Endothelial cell of umbilical vein (primary cell): ENCODE measurements at regions not wholly inside any gene's neighbourhood (a gene's known extent, or its start where the extent isn't known, plus 50 kb on each side); places are given as distances from the start of the nearest gene placed in this dataset.

Experiments used
- BruUV-seq: library from RNA; stranded (reverse); fragments of 400-500 nt; replicated peaks from 2 replicates; lab custom pipeline; 2021; lab: Mats Ljungman, UMichigan
- CTCF ChIA-PET: fragments of 300-600, 350-600 bp; sonication (Branson Sonifier 250); formaldehyde crosslinking; loops from one replicate; lab custom pipeline; 2021; ENCODE audit warnings: antibody characterized with exemption, inconsistent platforms; lab: Charles Lee
- POLR2A ChIA-PET: fragments of 300-600, 350-600 bp; sonication (Branson Sonifier 250); formaldehyde crosslinking; loops from one replicate; lab custom pipeline; 2021; ENCODE audit warnings: antibody characterized with exemption, inconsistent platforms; lab: Charles Lee
- DNase-seq: peaks from one replicate; pipeline ENCODE4 v3.0.0-alpha.2; 2011; ENCODE audit warnings: low read depth, low spot score
- FAIRE-seq: peaks from 2 replicates; lab custom pipeline; 2011; peaks lifted over from hg19 to GRCh38; lab: Jason Lieb, UNC
- H2AFZ ChIP-seq: 2 replicates; pipeline ENCODE4 v1.6.0; 2012; ENCODE audit warnings: low read depth, low read length, control low read depth, inconsistent platforms
- H3K27ac ChIP-seq: 2 replicates; pipeline ENCODE4 v1.5.1; 2011; ENCODE audit warnings: low read depth, mild to moderate bottlenecking, control low read depth, low read length, moderate library complexity; ENCODE audit not compliant: insufficient read depth
- H3K27me3 ChIP-seq, 2 experiments: 2 replicates each; pipeline versions ENCODE4 v1.6.0 to v1.6.1; 2011; ENCODE audit warnings: low read length in 2 of 2, mixed read lengths in 1 of 2; ENCODE audit not compliant: control insufficient read depth in 2 of 2, insufficient read depth in 2 of 2
- H3K36me3 ChIP-seq, 2 experiments: 2 replicates in 1 of 2; 3 replicates in 1 of 2; pipeline ENCODE4 v1.5.1; 2011; ENCODE audit warnings: low read length in 2 of 2, mild to moderate bottlenecking in 1 of 2, moderate library complexity in 1 of 2; ENCODE audit not compliant: control insufficient read depth in 2 of 2, insufficient read depth in 2 of 2; ENCODE audit errors: extremely low read depth in 1 of 2
- H3K4me1 ChIP-seq: 3 replicates; pipeline ENCODE4 v1.5.1; 2011; ENCODE audit warnings: mild to moderate bottlenecking, low read length; ENCODE audit not compliant: control insufficient read depth, insufficient read depth; ENCODE audit errors: extremely low read depth
- H3K4me2 ChIP-seq: 2 replicates; pipeline ENCODE4 v1.6.1; 2011; ENCODE audit warnings: low read length, control low read depth, mixed read lengths; ENCODE audit not compliant: insufficient read depth
- H3K4me3 ChIP-seq, 3 experiments: fragments of 200-600 bp in 1 of 3; sonication (generic), shearing (Covaris generic) in 1 of 3; replicated peaks in 1 of 3; 2 replicates each; pipeline ENCODE4 v1.5.1; 2011 to 2016; ENCODE audit warnings: control low read depth in 3 of 3, low read length in 3 of 3, mild to moderate bottlenecking in 2 of 3, inconsistent platforms in 1 of 3, low read depth in 1 of 3, moderate library complexity in 1 of 3; ENCODE audit not compliant: insufficient read depth in 1 of 3
- H3K79me2 ChIP-seq: 2 replicates; pipeline ENCODE4 v1.6.0; 2012; ENCODE audit warnings: low read length, inconsistent platforms; ENCODE audit not compliant: control insufficient read depth, insufficient read depth
- H3K9ac ChIP-seq: replicated peaks from 2 replicates; pipeline ENCODE3; 2011; ENCODE audit warnings: low read length, control low read depth; ENCODE audit not compliant: insufficient read depth; ENCODE audit errors: extremely low read depth
- H3K9me1 ChIP-seq: replicated peaks from 3 replicates; pipeline ENCODE4 v1.6.0; 2011; ENCODE audit warnings: mild to moderate bottlenecking, low read length; ENCODE audit not compliant: control insufficient read depth, insufficient read depth; ENCODE audit errors: extremely low read depth
- H3K9me3 ChIP-seq: replicated peaks from 2 replicates; pipeline ENCODE4 v1.5.1; 2012; ENCODE audit warnings: low read length, inconsistent platforms; ENCODE audit not compliant: control insufficient read depth, insufficient read depth
- H4K20me1 ChIP-seq: replicated peaks from 2 replicates; pipeline ENCODE3; 2011; ENCODE audit warnings: mild to moderate bottlenecking, low read length; ENCODE audit not compliant: control insufficient read depth, insufficient read depth; ENCODE audit errors: extremely low read depth
- EZH2 ChIP-seq: IDR thresholded peaks from 2 replicates; pipeline ENCODE4 v1.6.1; 2012; ENCODE audit warnings: borderline replicate concordance, low read depth, mild to moderate bottlenecking, moderate library complexity, low read length, inconsistent platforms; ENCODE audit not compliant: severe bottlenecking
- FOS ChIP-seq: IDR thresholded peaks from 2 replicates; pipeline ENCODE4 v1.6.1; 2011; ENCODE audit warnings: mild to moderate bottlenecking, low read length, moderate library complexity, borderline replicate concordance; ENCODE audit not compliant: insufficient read depth
- GATA2 ChIP-seq: IDR thresholded peaks from 2 replicates; pipeline ENCODE4 v1.7.0; 2011; ENCODE audit warnings: low read depth, mild to moderate bottlenecking, moderate library complexity, mixed read lengths, low read length; ENCODE audit not compliant: insufficient read length, insufficient read depth
- JUN ChIP-seq: IDR thresholded peaks from 2 replicates; pipeline ENCODE4 v1.6.1; 2011; ENCODE audit warnings: borderline replicate concordance, low read depth; ENCODE audit not compliant: insufficient read length, insufficient read depth
- MYC ChIP-seq: IDR thresholded peaks from one replicate; pipeline ENCODE4 v1.6.1; 2011; ENCODE audit warnings: mild to moderate bottlenecking, low read depth, low read length
- POLR2A ChIP-seq: IDR thresholded peaks from 2 replicates; pipeline ENCODE4 v1.6.1; 2012; ENCODE audit warnings: low read depth, mild to moderate bottlenecking, control low read depth, low read length
- POLR2AphosphoS5 ChIP-seq: IDR thresholded peaks from 2 replicates; pipeline ENCODE4 v1.6.1; 2012; ENCODE audit warnings: low read depth, mild to moderate bottlenecking, control low read depth, low read length, moderate library complexity; ENCODE audit not compliant: insufficient read depth
- dilution Hi-C: fragments of 300-500 bp; cut with MboI; formaldehyde crosslinking; loops from one replicate; pipeline ENCODE4 v1.15.0; 2019; ENCODE audit warnings: low sequenced_read_pairs; ENCODE audit not compliant: extremely low pct_ligation_motif_present
- intact Hi-C: fragments of 100-400 bp; cut with micrococcal nuclease; formaldehyde crosslinking; loops from one replicate; pipeline ENCODE4 v1.10.0; 2022
- TF ChIP-seq, protein P1 (sequence below), 2 donors: IDR thresholded peaks; 1 replicate in 1 of 2; 2 replicates in 1 of 2; pipeline ENCODE4 v1.5.1; 2011; ENCODE audit warnings: low read length in 2 of 2, mild to moderate bottlenecking in 2 of 2, moderate library complexity in 2 of 2, control low read depth in 1 of 2, inconsistent platforms in 1 of 2, low read depth in 1 of 2; ENCODE audit not compliant: insufficient read depth in 1 of 2; ENCODE audit errors: extremely low read depth in 1 of 2
- TF ChIP-seq, protein P2 (sequence below): IDR thresholded peaks from 2 replicates; pipeline ENCODE4 v1.6.1; 2011; ENCODE audit not compliant: insufficient read depth, insufficient read length

DNA sequence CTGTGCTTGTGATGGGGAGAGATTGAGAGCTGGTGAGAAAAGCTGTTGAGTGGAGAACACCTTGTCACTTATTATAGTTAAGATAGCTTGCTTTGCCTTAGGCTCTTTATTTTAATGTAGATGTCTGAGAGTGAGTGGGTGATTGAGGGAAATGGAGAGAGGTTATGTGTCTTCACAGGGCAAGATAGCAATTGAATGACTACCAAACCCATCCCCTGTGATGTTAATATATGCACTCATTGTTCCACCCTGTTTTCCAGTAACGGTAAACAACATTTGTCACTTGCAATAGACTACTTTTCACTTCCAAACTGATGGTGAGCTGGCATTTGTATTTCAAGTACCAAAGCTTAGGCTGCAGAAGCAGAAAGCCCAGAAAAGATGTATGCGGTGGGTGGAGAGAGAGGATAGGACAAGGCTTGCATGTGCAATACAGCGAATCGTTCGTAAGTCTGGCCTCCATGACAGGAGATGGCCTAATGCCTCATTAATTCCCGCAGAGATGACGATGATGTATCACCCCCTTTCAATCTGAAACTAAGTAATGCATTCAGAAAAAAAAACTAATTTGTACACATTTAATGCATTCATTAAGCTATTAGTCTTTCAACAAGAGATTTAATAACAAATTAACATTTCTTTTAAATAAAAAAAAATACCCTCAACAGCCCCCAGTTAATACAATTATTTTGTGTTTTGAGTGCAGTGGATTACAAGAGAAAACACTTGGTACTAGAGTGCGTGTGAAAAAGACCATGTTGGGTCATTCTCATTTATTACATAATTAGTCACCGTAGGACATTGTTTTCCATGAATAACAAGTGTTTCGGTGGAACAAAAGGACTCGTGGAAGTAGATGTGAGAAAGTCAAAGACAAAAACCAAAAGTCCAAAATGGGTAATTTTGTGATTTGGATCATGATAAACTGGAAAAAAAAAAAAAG lies 699.0 kb downstream of the BRINP1 start:
- dilution Hi-C loops: no loop called here
- POLR2A ChIA-PET: no interaction called here
- no peaks in the 10 kb centered on the region for H3K4me1 ChIP-seq
- TF ChIP-seq POLR2A: no peak
- no peak for DNase-seq
- no peak overlapping the region for H2AFZ ChIP-seq
- no peaks in the 10 kb centered on the region for H3K36me3 ChIP-seq
- no peak for FAIRE-seq
- no peak overlapping the region for H3K4me2 ChIP-seq
- CTCF ChIA-PET: no interaction called here
- H3K9me3 ChIP-seq: no peaks in the 10 kb centered on the region
- no peaks in the 10 kb centered on the region for H3K79me2 ChIP-seq
- intact Hi-C loops: no loop called here
- H3K27me3 ChIP-seq: no peaks in the 10 kb centered on the region
- no TSS peak for BruUV-seq
- H3K27ac ChIP-seq: no peak overlapping the region
- H3K9ac ChIP-seq: no peak overlapping the region
- no peaks in the 10 kb centered on the region for H3K9me1 ChIP-seq
- H3K4me3 ChIP-seq: no peak overlapping the region
- no peaks in the 10 kb centered on the region for H4K20me1 ChIP-seq

DNA sequence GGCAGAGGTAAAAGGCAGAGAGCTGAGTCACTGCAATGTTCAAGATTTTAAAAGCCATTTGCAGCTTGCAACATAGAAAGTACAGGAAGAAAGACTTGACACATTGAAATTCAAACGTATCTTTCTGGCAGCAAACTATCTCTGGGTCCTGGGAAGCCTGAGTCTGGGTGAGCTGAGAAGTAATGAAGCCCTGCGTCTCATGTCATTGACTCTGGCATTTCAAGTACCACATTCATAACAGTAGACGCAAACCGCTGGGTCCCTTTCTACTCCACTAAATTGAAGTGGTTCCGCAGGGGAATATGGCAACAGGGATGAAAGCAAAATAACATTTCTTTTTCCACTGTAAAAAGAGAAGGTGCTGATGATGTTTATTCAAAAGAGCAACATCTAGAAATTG lies 694.3 kb downstream of the BRINP1 start:
- no peaks in the 10 kb centered on the region for H3K9me3 ChIP-seq
- CTCF ChIA-PET: no interaction called here
- dilution Hi-C loops (no loop called here), intact Hi-C loops (no loop called here)
- H3K79me2 ChIP-seq: no peaks in the 10 kb centered on the region
- BruUV-seq: no TSS peak
- H3K4me3 ChIP-seq: no peak overlapping the region
- H3K9ac ChIP-seq: no peak overlapping the region
- H2AFZ ChIP-seq: no peak overlapping the region
- H3K9me1 ChIP-seq: no peaks in the 10 kb centered on the region
- no peak overlapping the region for H3K27ac ChIP-seq
- no peaks in the 10 kb centered on the region for H4K20me1 ChIP-seq
- TF ChIP-seq JUN (no peak), POLR2A (no peak), MYC (no peak), GATA2 (no peak), FOS (no peak), EZH2 (no peak), POLR2AphosphoS5 (no peak)
- TF ChIP-seq, protein P1, sequence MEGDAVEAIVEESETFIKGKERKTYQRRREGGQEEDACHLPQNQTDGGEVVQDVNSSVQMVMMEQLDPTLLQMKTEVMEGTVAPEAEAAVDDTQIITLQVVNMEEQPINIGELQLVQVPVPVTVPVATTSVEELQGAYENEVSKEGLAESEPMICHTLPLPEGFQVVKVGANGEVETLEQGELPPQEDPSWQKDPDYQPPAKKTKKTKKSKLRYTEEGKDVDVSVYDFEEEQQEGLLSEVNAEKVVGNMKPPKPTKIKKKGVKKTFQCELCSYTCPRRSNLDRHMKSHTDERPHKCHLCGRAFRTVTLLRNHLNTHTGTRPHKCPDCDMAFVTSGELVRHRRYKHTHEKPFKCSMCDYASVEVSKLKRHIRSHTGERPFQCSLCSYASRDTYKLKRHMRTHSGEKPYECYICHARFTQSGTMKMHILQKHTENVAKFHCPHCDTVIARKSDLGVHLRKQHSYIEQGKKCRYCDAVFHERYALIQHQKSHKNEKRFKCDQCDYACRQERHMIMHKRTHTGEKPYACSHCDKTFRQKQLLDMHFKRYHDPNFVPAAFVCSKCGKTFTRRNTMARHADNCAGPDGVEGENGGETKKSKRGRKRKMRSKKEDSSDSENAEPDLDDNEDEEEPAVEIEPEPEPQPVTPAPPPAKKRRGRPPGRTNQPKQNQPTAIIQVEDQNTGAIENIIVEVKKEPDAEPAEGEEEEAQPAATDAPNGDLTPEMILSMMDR (IDR thresholded peaks at IDR 0.05; ENCODE audit: extremely low read depth in 1 of 2, insufficient read depth in 1 of 2, low read depth in 1 of 2, low read length in 2 of 2): no peak
- TF ChIP-seq, protein P2, sequence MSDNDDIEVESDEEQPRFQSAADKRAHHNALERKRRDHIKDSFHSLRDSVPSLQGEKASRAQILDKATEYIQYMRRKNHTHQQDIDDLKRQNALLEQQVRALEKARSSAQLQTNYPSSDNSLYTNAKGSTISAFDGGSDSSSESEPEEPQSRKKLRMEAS: no peak
- H3K4me2 ChIP-seq: no peak overlapping the region
- DNase-seq (no peak), FAIRE-seq (no peak)
- POLR2A ChIA-PET: no interaction called here
- no peaks in the 10 kb centered on the region for H3K27me3 ChIP-seq
- H3K4me1 ChIP-seq: no peaks in the 10 kb centered on the region
- H3K36me3 ChIP-seq: no peaks in the 10 kb centered on the region
